GM12872 (cell line): ENCODE measurements at regions not wholly inside any gene's neighbourhood (a gene's known extent, or its start where the extent isn't known, plus 50 kb on each side); places are given as distances from the start of the nearest gene placed in this dataset.

Experiments used
- CTCF ChIP-seq: IDR thresholded peaks from 3 replicates; pipeline ENCODE4 v1.5.1; 2011; ENCODE audit warnings: low read depth, mild to moderate bottlenecking, low read length, moderate library complexity; ENCODE audit not compliant: insufficient read depth

DNA sequence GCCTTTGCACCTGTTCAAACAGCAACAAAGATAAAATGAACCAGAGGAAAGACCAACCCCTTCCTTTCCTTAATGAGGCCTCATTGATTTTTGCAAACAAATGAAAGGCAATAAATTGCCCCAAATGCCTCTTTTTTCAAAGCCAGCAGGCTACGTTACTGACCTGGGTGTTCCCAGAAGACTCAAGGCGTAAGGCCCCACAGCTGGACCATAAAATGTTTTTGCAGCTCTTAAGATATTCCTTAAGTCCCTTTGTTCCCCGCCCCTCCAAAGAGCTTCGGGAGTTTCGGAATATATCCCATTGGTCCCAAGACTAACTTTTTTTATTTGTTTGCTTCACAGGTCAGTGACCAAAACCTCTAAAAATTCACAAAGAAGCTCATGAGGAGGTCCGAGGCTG lies 462.9 kb upstream of the PRICKLE1 start:
- no peak for TF ChIP-seq CTCF

DNA sequence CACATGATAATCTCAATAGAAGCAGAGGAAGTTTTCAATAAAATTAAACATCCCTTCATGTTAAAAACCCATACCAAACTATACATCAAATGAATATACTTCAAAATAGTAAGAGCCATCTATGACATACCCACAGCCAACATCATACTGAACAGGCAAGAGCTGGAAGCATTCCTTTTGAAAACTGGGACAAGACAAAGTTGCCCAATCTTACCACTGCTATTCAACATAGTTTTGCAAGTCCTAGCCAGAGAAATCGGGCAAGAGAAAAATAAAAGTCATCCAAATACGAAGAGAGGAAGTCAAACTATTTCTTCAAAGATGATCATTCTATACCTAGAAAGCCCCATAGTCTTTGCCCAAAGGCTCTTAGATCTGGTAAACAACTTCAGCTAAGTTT lies 454.7 kb upstream of the PRICKLE1 start:
- no peak for TF ChIP-seq CTCF

GRCh38 chr12:43038991-43039390 lies 449.4 kb upstream of the PRICKLE1 start:
- TF ChIP-seq CTCF = no peak

DNA sequence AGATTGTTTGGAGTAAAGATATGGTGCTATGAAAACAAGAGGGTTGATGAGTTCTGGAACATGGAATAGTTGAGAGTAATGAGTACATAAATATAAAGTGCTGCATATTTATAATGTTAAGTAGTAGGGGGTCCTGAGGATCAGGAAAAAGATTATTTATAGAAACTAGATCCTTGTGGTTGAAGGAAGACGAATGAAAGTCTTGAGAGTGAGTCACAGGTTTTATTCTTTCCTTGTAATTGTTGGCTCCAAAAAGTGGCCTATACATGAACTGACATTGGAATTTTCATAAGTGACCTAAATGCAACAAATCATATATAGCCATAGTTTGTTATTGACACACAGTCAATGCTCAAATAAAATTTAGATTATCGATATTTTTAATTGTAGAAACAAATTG lies 440.4 kb upstream of the PRICKLE1 start:
- no peak for TF ChIP-seq CTCF

GRCh38 chr12:43028826-43029225 lies 439.3 kb upstream of the PRICKLE1 start:
- no peak for TF ChIP-seq CTCF

- TF ChIP-seq CTCF = no peak
These were observed 433.3 kb upstream of the PRICKLE1 start for GRCh38 chr12:43022838-43023237.

DNA sequence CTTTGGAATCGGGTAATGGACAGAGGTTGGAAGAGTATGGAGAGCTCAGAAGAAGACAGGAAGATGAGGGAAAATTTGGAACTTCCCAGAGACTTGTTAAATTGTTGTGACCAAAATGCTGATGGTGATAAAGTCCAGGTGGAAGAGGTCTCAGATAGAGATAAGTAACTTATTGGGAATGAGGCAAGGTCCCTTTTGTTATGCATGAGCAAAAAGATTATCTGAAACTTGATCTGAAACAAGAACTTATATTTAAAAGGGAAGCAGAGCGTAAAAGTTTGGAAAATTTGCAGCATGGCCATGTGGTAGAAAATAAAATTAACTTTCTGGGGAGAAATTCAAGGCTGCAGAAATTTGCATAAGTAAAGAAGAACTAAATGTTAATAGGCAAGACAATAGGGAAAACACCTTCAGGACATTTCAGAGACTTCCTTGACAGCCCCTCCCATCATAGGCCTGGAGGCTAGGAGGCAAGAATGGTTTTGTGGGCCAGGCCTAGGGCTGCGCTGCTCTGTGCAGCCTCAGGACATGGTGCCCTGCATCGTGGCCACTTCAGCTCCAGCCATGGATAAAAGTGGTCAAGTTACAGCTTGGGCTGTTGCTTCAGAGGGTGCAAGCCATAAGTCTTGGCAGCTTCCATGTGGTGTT lies 425.7 kb upstream of the PRICKLE1 start:
- TF ChIP-seq CTCF = no peak

- TF ChIP-seq CTCF = no peak
These were observed 421.9 kb upstream of the PRICKLE1 start for GRCh38 chr12:43011383-43011926.
